ENCODE measurements at regions not wholly inside any gene's neighbourhood (a gene's known extent, or its start where the extent isn't known, plus 50 kb on each side); places are given as distances from the start of the nearest gene placed in this dataset.

DNA sequence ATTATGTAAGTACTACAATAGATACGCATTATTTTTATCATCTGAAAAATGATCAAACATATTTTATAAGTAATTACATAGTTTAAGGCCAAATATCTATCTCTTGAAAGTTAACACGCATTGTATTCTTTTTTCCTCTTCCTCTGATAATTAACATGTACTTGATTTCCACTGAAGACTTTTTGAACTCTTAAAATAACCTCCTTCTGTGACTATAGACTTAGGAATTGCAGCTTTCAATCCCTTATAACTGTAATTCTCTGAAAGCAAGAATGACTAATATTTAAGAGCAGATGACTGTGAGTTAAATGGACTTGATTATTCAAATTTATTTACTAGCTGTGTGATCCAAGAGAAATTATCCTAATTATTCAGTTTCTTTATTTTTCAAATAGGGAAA, 730.6 kb upstream of the NECTIN3 start:
- TF ChIP-seq, protein P1, sequence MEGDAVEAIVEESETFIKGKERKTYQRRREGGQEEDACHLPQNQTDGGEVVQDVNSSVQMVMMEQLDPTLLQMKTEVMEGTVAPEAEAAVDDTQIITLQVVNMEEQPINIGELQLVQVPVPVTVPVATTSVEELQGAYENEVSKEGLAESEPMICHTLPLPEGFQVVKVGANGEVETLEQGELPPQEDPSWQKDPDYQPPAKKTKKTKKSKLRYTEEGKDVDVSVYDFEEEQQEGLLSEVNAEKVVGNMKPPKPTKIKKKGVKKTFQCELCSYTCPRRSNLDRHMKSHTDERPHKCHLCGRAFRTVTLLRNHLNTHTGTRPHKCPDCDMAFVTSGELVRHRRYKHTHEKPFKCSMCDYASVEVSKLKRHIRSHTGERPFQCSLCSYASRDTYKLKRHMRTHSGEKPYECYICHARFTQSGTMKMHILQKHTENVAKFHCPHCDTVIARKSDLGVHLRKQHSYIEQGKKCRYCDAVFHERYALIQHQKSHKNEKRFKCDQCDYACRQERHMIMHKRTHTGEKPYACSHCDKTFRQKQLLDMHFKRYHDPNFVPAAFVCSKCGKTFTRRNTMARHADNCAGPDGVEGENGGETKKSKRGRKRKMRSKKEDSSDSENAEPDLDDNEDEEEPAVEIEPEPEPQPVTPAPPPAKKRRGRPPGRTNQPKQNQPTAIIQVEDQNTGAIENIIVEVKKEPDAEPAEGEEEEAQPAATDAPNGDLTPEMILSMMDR (conservative IDR thresholded peaks at IDR 0.05): no peak
- TF ChIP-seq ZFX (IDR thresholded peaks at IDR 0.05): no peak
